SJCRH30 (cell line): ENCODE measurements at regions not wholly inside any gene's neighbourhood (a gene's known extent, or its start where the extent isn't known, plus 50 kb on each side); places are given as distances from the start of the nearest gene placed in this dataset.
"Not testable (repeated sequence)": the region's sequence is repeated elsewhere in the genome, so short reads cannot be mapped to it uniquely, and the experiment has no call there.

Experiments used
- DNase-seq, 2 experiments: peaks; one replicate each; pipeline ENCODE4 v3.0.0-alpha.2; 2015 to 2020
- H3K27ac ChIP-seq: fragments of 250-450 bp; sonication (Bioruptor Pico); 2 replicates; pipeline ENCODE4 v1.5.1; 2020; ENCODE audit warnings: mild to moderate bottlenecking, moderate library complexity
- H3K27me3 ChIP-seq: fragments of 250-450 bp; sonication (Bioruptor Pico); 2 replicates; pipeline ENCODE4 v1.5.1; 2020; ENCODE audit warnings: mild to moderate bottlenecking, moderate library complexity
- H3K36me3 ChIP-seq: fragments of 250-450 bp; sonication (Bioruptor Pico); 2 replicates; pipeline ENCODE4 v1.5.1; 2020; ENCODE audit warnings: mild to moderate bottlenecking, moderate library complexity
- H3K4me1 ChIP-seq: fragments of 250-450 bp; sonication (Bioruptor Pico); 2 replicates; pipeline ENCODE4 v1.5.1; 2020; ENCODE audit warnings: mild to moderate bottlenecking, moderate library complexity
- H3K4me3 ChIP-seq: fragments of 250-450 bp; sonication (Bioruptor Pico); 2 replicates; pipeline ENCODE4 v1.5.1; 2020; ENCODE audit warnings: mild to moderate bottlenecking, moderate library complexity
- H3K9me3 ChIP-seq: fragments of 250-450 bp; sonication (Bioruptor Pico); replicated peaks from 2 replicates; pipeline ENCODE4 v1.5.1; 2020; ENCODE audit warnings: mild to moderate bottlenecking, moderate library complexity

GRCh38 chr18:77329651-77330050 is 80.0 kb downstream of the GALR1 start:
- no peak for DNase-seq
- Histone ChIP-seq H3K27ac (no peak overlapping the region), H3K4me1 (no peaks in the 10 kb centered on the region), H3K9me3 (no peaks in the 10 kb centered on the region), H3K27me3 (no peaks in the 10 kb centered on the region), H3K4me3 (no peak overlapping the region), H3K36me3 (no peaks in the 10 kb centered on the region)

- Histone ChIP-seq H3K36me3 (no peaks in the 10 kb centered on the region), H3K4me3 (no peak overlapping the region), H3K27me3 (no peaks in the 10 kb centered on the region), H3K4me1 (no peaks in the 10 kb centered on the region), H3K27ac (no peak overlapping the region), H3K9me3 (no peaks in the 10 kb centered on the region)
- DNase-seq: no peak
Observed at GRCh38 chr18:77334876-77335275, 85.2 kb downstream of the GALR1 start.

- no peaks in the 10 kb centered on the region for H3K27me3 ChIP-seq
- H3K4me3 ChIP-seq: no peak overlapping the region
- no peaks in the 10 kb centered on the region for H3K9me3 ChIP-seq
- H3K27ac ChIP-seq: no peak overlapping the region
- no peaks in the 10 kb centered on the region for H3K36me3 ChIP-seq
- no peaks in the 10 kb centered on the region for H3K4me1 ChIP-seq
- no peak for DNase-seq
Observed at GRCh38 chr18:77337604-77338003, 88.0 kb downstream of the GALR1 start.

- Histone ChIP-seq H3K36me3 (no peaks in the 10 kb centered on the region), H3K27me3 (no peaks in the 10 kb centered on the region), H3K9me3 (no peaks in the 10 kb centered on the region), H3K4me3 (no peak overlapping the region), H3K27ac (no peak overlapping the region), H3K4me1 (no peaks in the 10 kb centered on the region)
- DNase-seq: no peak
Observed at GRCh38 chr18:77339093-77339492, 89.4 kb downstream of the GALR1 start.

- Histone ChIP-seq H3K27me3 (no peaks in the 10 kb centered on the region), H3K4me1 (no peaks in the 10 kb centered on the region), H3K4me3 (no peak overlapping the region), H3K36me3 (no peaks in the 10 kb centered on the region), H3K9me3 (no peaks in the 10 kb centered on the region), H3K27ac (no peak overlapping the region)
- no peak for DNase-seq
Observed at GRCh38 chr18:77339623-77340022, 90.0 kb downstream of the GALR1 start.

GRCh38 chr18:77340815-77341214 is 91.2 kb downstream of the GALR1 start:
- Histone ChIP-seq H3K4me1 (no peaks in the 10 kb centered on the region), H3K4me3 (no peak overlapping the region), H3K36me3 (no peaks in the 10 kb centered on the region), H3K27me3 (no peaks in the 10 kb centered on the region), H3K27ac (no peak overlapping the region), H3K9me3 (no peaks in the 10 kb centered on the region)
- DNase-seq: no peak

- H3K4me1 ChIP-seq: no peaks in the 10 kb centered on the region
- no peak overlapping the region for H3K27ac ChIP-seq
- no peak overlapping the region for H3K4me3 ChIP-seq
- H3K36me3 ChIP-seq: no peaks in the 10 kb centered on the region
- no peaks in the 10 kb centered on the region for H3K9me3 ChIP-seq
- DNase-seq: no peak
- no peaks in the 10 kb centered on the region for H3K27me3 ChIP-seq
Observed at GRCh38 chr18:77341527-77342325, 92.1 kb downstream of the GALR1 start.

- no peak overlapping the region for H3K27ac ChIP-seq
- H3K27me3 ChIP-seq: no peaks in the 10 kb centered on the region
- H3K36me3 ChIP-seq: no peaks in the 10 kb centered on the region
- no peaks in the 10 kb centered on the region for H3K9me3 ChIP-seq
- H3K4me1 ChIP-seq: no peaks in the 10 kb centered on the region
- DNase-seq: no peak
- H3K4me3 ChIP-seq: no peak overlapping the region
Observed at GRCh38 chr18:77342736-77343135, 93.1 kb downstream of the GALR1 start.

GRCh38 chr18:77343846-77344510 is 94.3 kb downstream of the GALR1 start:
- no peaks in the 10 kb centered on the region for H3K4me1 ChIP-seq
- no peak overlapping the region for H3K4me3 ChIP-seq
- no peaks in the 10 kb centered on the region for H3K36me3 ChIP-seq
- no peaks in the 10 kb centered on the region for H3K9me3 ChIP-seq
- no peak for DNase-seq
- no peaks in the 10 kb centered on the region for H3K27me3 ChIP-seq
- H3K27ac ChIP-seq: no peak overlapping the region

GRCh38 chr18:77344786-77345500 is 95.3 kb downstream of the GALR1 start:
- no peaks in the 10 kb centered on the region for H3K27me3 ChIP-seq
- no peak overlapping the region for H3K27ac ChIP-seq
- no peaks in the 10 kb centered on the region for H3K9me3 ChIP-seq
- H3K36me3 ChIP-seq: no peaks in the 10 kb centered on the region
- no peaks in the 10 kb centered on the region for H3K4me1 ChIP-seq
- no peak for DNase-seq
- no peak overlapping the region for H3K4me3 ChIP-seq

GRCh38 chr18:77346208-77346810 is 96.7 kb downstream of the GALR1 start:
- DNase-seq: no peak
- no peaks in the 10 kb centered on the region for H3K27me3 ChIP-seq
- H3K4me1 ChIP-seq: no peaks in the 10 kb centered on the region
- no peaks in the 10 kb centered on the region for H3K36me3 ChIP-seq
- no peak overlapping the region for H3K27ac ChIP-seq
- H3K4me3 ChIP-seq: no peak overlapping the region
- H3K9me3 ChIP-seq: no peaks in the 10 kb centered on the region

- H3K4me1 ChIP-seq, H3K27ac ChIP-seq, H3K4me3 ChIP-seq, H3K36me3 ChIP-seq, H3K9me3 ChIP-seq, H3K27me3 ChIP-seq: not testable (repeated sequence)
- DNase-seq: peak in 1 of 2 experiments; percentile 12
Observed at GRCh38 chr18:77353349-77353748, 103.7 kb downstream of the GALR1 start.

- Histone ChIP-seq H3K9me3 (no peaks in the 10 kb centered on the region), H3K4me1 (no peaks in the 10 kb centered on the region), H3K4me3 (no peak overlapping the region), H3K36me3 (no peaks in the 10 kb centered on the region), H3K27me3 (no peaks in the 10 kb centered on the region), H3K27ac (no peak overlapping the region)
- no peak for DNase-seq
Observed at GRCh38 chr18:77359561-77360314, 110.1 kb downstream of the GALR1 start.

GRCh38 chr18:77360315-77361190 is 110.9 kb downstream of the GALR1 start:
- DNase-seq: peak in 1 of 2 experiments; percentile 6
- H3K9me3 ChIP-seq: no peaks in the 10 kb centered on the region
- no peak overlapping the region for H3K27ac ChIP-seq
- no peaks in the 10 kb centered on the region for H3K27me3 ChIP-seq
- no peaks in the 10 kb centered on the region for H3K36me3 ChIP-seq
- H3K4me3 ChIP-seq: no peak overlapping the region
- no peaks in the 10 kb centered on the region for H3K4me1 ChIP-seq
